Astrocyte (in vitro differentiated cells and primary cell): ENCODE measurements at regions not wholly inside any gene's neighbourhood (a gene's known extent, or its start where the extent isn't known, plus 50 kb on each side); places are given as distances from the start of the nearest gene placed in this dataset.

Experiments used
- DNase-seq: peaks from one replicate; pipeline ENCODE4 v3.0.0-alpha.2; 2010; ENCODE audit warnings: low read depth
- FAIRE-seq: peaks from 2 replicates; lab custom pipeline; 2011; peaks lifted over from hg19 to GRCh38; lab: Jason Lieb, UNC
- H2AFZ ChIP-seq: 2 replicates; pipeline ENCODE4 v1.6.0; 2012; ENCODE audit warnings: low read depth, low read length, inconsistent platforms
- H3K27ac ChIP-seq: 2 replicates; pipeline ENCODE4 v1.5.1; 2011; ENCODE audit warnings: low read depth, low read length, inconsistent platforms
- H3K27me3 ChIP-seq: 2 replicates; pipeline ENCODE4 v1.6.0; 2011; ENCODE audit warnings: low read length, inconsistent platforms; ENCODE audit not compliant: insufficient read depth
- H3K36me3 ChIP-seq: 2 replicates; pipeline ENCODE4 v1.5.1; 2011; ENCODE audit warnings: low read length, inconsistent platforms; ENCODE audit not compliant: insufficient read depth
- H3K4me1 ChIP-seq: 2 replicates; pipeline ENCODE4 v1.5.1; 2011; ENCODE audit warnings: low read length, inconsistent platforms; ENCODE audit not compliant: insufficient read depth
- H3K4me2 ChIP-seq: 2 replicates; pipeline ENCODE4 v1.6.0; 2012; ENCODE audit warnings: low read length, inconsistent platforms
- H3K4me3 ChIP-seq: 2 replicates; pipeline ENCODE4 v1.5.1; 2011; ENCODE audit warnings: low read depth, mild to moderate bottlenecking, low read length, inconsistent platforms; ENCODE audit not compliant: insufficient read depth
- H3K79me2 ChIP-seq: 2 replicates; pipeline ENCODE4 v1.6.0; 2012; ENCODE audit warnings: mild to moderate bottlenecking, low read length, inconsistent platforms; ENCODE audit not compliant: insufficient read depth
- H3K9ac ChIP-seq: 2 replicates; pipeline ENCODE4 v1.6.0; 2012; ENCODE audit warnings: mild to moderate bottlenecking, low read length, inconsistent platforms
- H3K9me3 ChIP-seq: 2 replicates; pipeline ENCODE4 v1.5.1; 2012; ENCODE audit warnings: low read depth, mild to moderate bottlenecking, low read length, inconsistent platforms; ENCODE audit not compliant: insufficient read depth
- H4K20me1 ChIP-seq: 2 replicates; pipeline ENCODE4 v1.6.0; 2012; ENCODE audit warnings: low read length, inconsistent platforms; ENCODE audit not compliant: insufficient read depth
- H3K27ac Mint-ChIP-seq: one replicate; pipeline ENCODE4 v1.8.0; 2021; ENCODE audit warnings: mild to moderate bottlenecking, mixed read lengths; ENCODE audit not compliant: unreplicated experiment
- H3K27me3 Mint-ChIP-seq: one replicate; pipeline ENCODE4 v1.8.0; 2021; ENCODE audit warnings: low read depth, mixed read lengths; ENCODE audit not compliant: unreplicated experiment
- H3K36me3 Mint-ChIP-seq: one replicate; pipeline ENCODE4 v1.8.0; 2021; ENCODE audit warnings: low read depth, mixed read lengths; ENCODE audit not compliant: unreplicated experiment
- H3K4me1 Mint-ChIP-seq: one replicate; pipeline ENCODE4 v1.8.0; 2021; ENCODE audit warnings: low read depth, mixed read lengths; ENCODE audit not compliant: unreplicated experiment
- H3K4me3 Mint-ChIP-seq: one replicate; pipeline ENCODE4 v1.8.0; 2021; ENCODE audit warnings: mild to moderate bottlenecking, moderate library complexity, mixed read lengths; ENCODE audit not compliant: unreplicated experiment
- H3K9me3 Mint-ChIP-seq: one replicate; pipeline ENCODE4 v1.8.0; 2021; ENCODE audit warnings: mild to moderate bottlenecking, mixed read lengths; ENCODE audit not compliant: unreplicated experiment
- CTCF ChIP-seq: IDR thresholded peaks from 2 replicates; pipeline ENCODE4 v1.5.1; 2011; ENCODE audit warnings: low read depth, mild to moderate bottlenecking, inconsistent platforms, low read length, moderate library complexity; ENCODE audit not compliant: insufficient read depth
- EZH2 ChIP-seq: IDR thresholded peaks from 2 replicates; pipeline ENCODE4 v1.6.1; 2012; ENCODE audit warnings: mild to moderate bottlenecking, low read length, inconsistent platforms; ENCODE audit not compliant: insufficient read depth

- Histone ChIP-seq H3K4me1 (no peaks in the 10 kb centered on the region), H3K4me2 (no peak overlapping the region), H3K4me3 (no peak overlapping the region), H3K36me3 (no peaks in the 10 kb centered on the region), H3K9me3 (no peaks in the 10 kb centered on the region), H3K79me2 (no peaks in the 10 kb centered on the region), H2AFZ (no peak overlapping the region), H4K20me1 (no peaks in the 10 kb centered on the region), H3K9ac (no peak overlapping the region), H3K27ac (no peak overlapping the region), H3K27me3 (no peaks in the 10 kb centered on the region)
- H3K27me3 Mint-ChIP-seq = no peaks in the 10 kb centered on the region
- H3K4me3 Mint-ChIP-seq = no peak overlapping the region
- peak; percentile 9 for FAIRE-seq
- TF ChIP-seq CTCF (no peak), EZH2 (no peak)
- H3K4me1 Mint-ChIP-seq = peaks cover 19% of the 10 kb centered on the region
- DNase-seq = no peak
- H3K36me3 Mint-ChIP-seq = no peaks in the 10 kb centered on the region
- no peaks in the 10 kb centered on the region for H3K9me3 Mint-ChIP-seq
- H3K27ac Mint-ChIP-seq = peak overlapping the region; percentile 13
Measured at GRCh38 chr4:20319825-20320612, 68.3 kb downstream of the SLIT2 start.

GRCh38 chr4:20323991-20324390 lies 72.3 kb downstream of the SLIT2 start:
- H3K27me3 Mint-ChIP-seq = no peaks in the 10 kb centered on the region
- no peaks in the 10 kb centered on the region for H3K27me3 ChIP-seq
- FAIRE-seq (no peak), DNase-seq (peak; percentile 27)
- no peaks in the 10 kb centered on the region for H3K4me1 ChIP-seq
- H2AFZ ChIP-seq = no peak overlapping the region
- peaks cover 9% of the 10 kb centered on the region for H3K4me1 Mint-ChIP-seq
- no peak overlapping the region for H3K4me3 ChIP-seq
- H3K79me2 ChIP-seq = no peaks in the 10 kb centered on the region
- TF ChIP-seq EZH2 = no peak
- TF ChIP-seq CTCF = no peak
- H3K4me3 Mint-ChIP-seq = no peak overlapping the region
- H4K20me1 ChIP-seq = no peaks in the 10 kb centered on the region
- H3K36me3 ChIP-seq = no peaks in the 10 kb centered on the region
- H3K27ac ChIP-seq = no peak overlapping the region
- no peaks in the 10 kb centered on the region for H3K9me3 Mint-ChIP-seq
- no peak overlapping the region for H3K4me2 ChIP-seq
- H3K9ac ChIP-seq = no peak overlapping the region
- no peak overlapping the region for H3K27ac Mint-ChIP-seq
- no peaks in the 10 kb centered on the region for H3K36me3 Mint-ChIP-seq
- no peaks in the 10 kb centered on the region for H3K9me3 ChIP-seq

DNA sequence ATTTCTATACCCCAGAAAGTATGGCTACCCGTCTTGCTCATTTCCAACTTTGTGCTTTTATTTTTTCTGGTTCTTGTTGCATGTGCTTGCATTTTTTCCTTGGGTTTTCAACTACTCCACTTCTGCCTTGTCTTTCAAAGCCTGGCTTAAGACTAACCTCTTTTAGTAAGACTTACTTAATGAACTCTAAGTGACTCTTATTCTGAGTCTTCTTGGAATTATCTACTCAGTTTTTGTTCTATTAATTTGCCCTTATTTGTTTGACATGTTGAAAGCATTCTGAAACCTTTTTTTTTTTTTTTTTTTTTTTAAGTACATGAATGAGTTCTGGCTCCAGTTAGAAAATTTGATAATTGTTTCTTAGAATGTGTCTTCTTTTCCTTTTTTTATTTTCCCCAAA lies 74.8 kb downstream of the SLIT2 start:
- H3K9me3 ChIP-seq = no peaks in the 10 kb centered on the region
- no peaks in the 10 kb centered on the region for H3K27me3 Mint-ChIP-seq
- no peak overlapping the region for H2AFZ ChIP-seq
- no peak overlapping the region for H3K4me3 Mint-ChIP-seq
- H3K4me1 Mint-ChIP-seq = no peaks in the 10 kb centered on the region
- H3K36me3 Mint-ChIP-seq = no peaks in the 10 kb centered on the region
- TF ChIP-seq EZH2 = no peak
- TF ChIP-seq CTCF = no peak
- no peaks in the 10 kb centered on the region for H3K4me1 ChIP-seq
- H3K9ac ChIP-seq = no peak overlapping the region
- no peaks in the 10 kb centered on the region for H3K9me3 Mint-ChIP-seq
- FAIRE-seq (no peak), DNase-seq (no peak)
- no peaks in the 10 kb centered on the region for H3K36me3 ChIP-seq
- no peak overlapping the region for H3K4me2 ChIP-seq
- no peak overlapping the region for H3K27ac ChIP-seq
- no peak overlapping the region for H3K4me3 ChIP-seq
- no peak overlapping the region for H3K27ac Mint-ChIP-seq
- H4K20me1 ChIP-seq = no peaks in the 10 kb centered on the region
- H3K27me3 ChIP-seq = no peaks in the 10 kb centered on the region
- no peaks in the 10 kb centered on the region for H3K79me2 ChIP-seq
